RWPE2 (cell line): ENCODE measurements at regions not wholly inside any gene's neighbourhood (a gene's known extent, or its start where the extent isn't known, plus 50 kb on each side); places are given as distances from the start of the nearest gene placed in this dataset.
"Not testable (repeated sequence)": the region's sequence is repeated elsewhere in the genome, so short reads cannot be mapped to it uniquely, and the experiment has no call there.

Experiments
- ATAC-seq: fragments of 200-7000 bp; cut with Tn5 transposase; 3 replicates; pipeline ENCODE4 v1.9.1; 2021; ENCODE audit warnings: low read depth
- DNase-seq: peaks from one replicate; pipeline ENCODE4 v3.0.0-alpha.2; 2020; ENCODE audit warnings: low spot score
- H3K27ac ChIP-seq: fragments of 450-650 bp; 2 replicates; pipeline ENCODE4 v1.5.1; 2017; ENCODE audit warnings: mild to moderate bottlenecking; ENCODE audit not compliant: poor library complexity, severe bottlenecking
- H3K27me3 ChIP-seq: fragments of 250-450 bp; sonication (Bioruptor Pico); 2 replicates; pipeline ENCODE4 v1.5.1; 2021; ENCODE audit warnings: mild to moderate bottlenecking, moderate library complexity; ENCODE audit not compliant: insufficient read depth, poor library complexity, severe bottlenecking
- H3K36me3 ChIP-seq: fragments of 250-450 bp; sonication (Bioruptor Pico); 2 replicates; pipeline ENCODE4 v1.5.1; 2020; ENCODE audit warnings: low read depth, mild to moderate bottlenecking, moderate library complexity
- H3K4me1 ChIP-seq: fragments of 250-450 bp; sonication (Bioruptor Pico); 2 replicates; pipeline ENCODE4 v1.5.1; 2021; ENCODE audit warnings: mild to moderate bottlenecking, moderate library complexity; ENCODE audit not compliant: insufficient read depth, poor library complexity, severe bottlenecking
- H3K4me3 ChIP-seq: fragments of 250-450 bp; sonication (Bioruptor Pico); 2 replicates; pipeline ENCODE4 v1.5.1; 2021; ENCODE audit warnings: mild to moderate bottlenecking, moderate library complexity; ENCODE audit not compliant: severe bottlenecking
- H3K9me3 ChIP-seq: fragments of 250-450 bp; sonication (Bioruptor Pico); 2 replicates; pipeline ENCODE4 v1.5.1; 2021; ENCODE audit warnings: mild to moderate bottlenecking, moderate library complexity; ENCODE audit not compliant: severe bottlenecking
- CTCF ChIP-seq: fragments of 450-650 bp; IDR thresholded peaks from one replicate; pipeline ENCODE4 v1.5.1; 2017; ENCODE audit warnings: mild to moderate bottlenecking, moderate library complexity; ENCODE audit not compliant: poor library complexity, severe bottlenecking

- no peaks in the 10 kb centered on the region for H3K27me3 ChIP-seq
- H3K9me3 ChIP-seq = no peaks in the 10 kb centered on the region
- H3K4me3 ChIP-seq = no peak overlapping the region
- DNase-seq = no peak
- H3K27ac ChIP-seq = peak overlapping the region; percentile 13
- H3K36me3 ChIP-seq = no peaks in the 10 kb centered on the region
- TF ChIP-seq CTCF = no peak
- ATAC-seq = no peak
- H3K4me1 ChIP-seq = peaks cover 16% of the 10 kb centered on the region
Measured at GRCh38 chr1:115530407-115530806, 111.4 kb upstream of the VANGL1 start.

- ATAC-seq = no peak
- Histone ChIP-seq H3K27ac (peak overlapping the region; percentile 19), H3K4me1 (peaks cover 26% of the 10 kb centered on the region)
Measured at GRCh38 chr1:115529216-115529897, 112.4 kb upstream of the VANGL1 start.

GRCh38 chr1:115528336-115528735 lies 113.4 kb upstream of the VANGL1 start:
- H3K9me3 ChIP-seq, H3K27me3 ChIP-seq, DNase-seq, H3K36me3 ChIP-seq, ATAC-seq, H3K4me3 ChIP-seq: not testable (repeated sequence)
- peaks cover 28% of the 10 kb centered on the region for H3K4me1 ChIP-seq
- H3K27ac ChIP-seq = peak overlapping the region; percentile 19

More at GRCh38 chr1:115529216-115529897, 112.4 kb upstream of the VANGL1 start:
- Histone ChIP-seq H3K9me3 (no peaks in the 10 kb centered on the region), H3K4me3 (no peak overlapping the region), H3K36me3 (no peaks in the 10 kb centered on the region), H3K27me3 (no peaks in the 10 kb centered on the region)
- DNase-seq = no peak
- no peak for TF ChIP-seq CTCF

GRCh38 chr1:115527746-115528145 lies 114.0 kb upstream of the VANGL1 start:
- no peaks in the 10 kb centered on the region for H3K36me3 ChIP-seq
- TF ChIP-seq CTCF = no peak
- no peak overlapping the region for H3K4me3 ChIP-seq
- peak overlapping the region; percentile 19 for H3K27ac ChIP-seq
- DNase-seq (no peak), ATAC-seq (no peak)
- no peaks in the 10 kb centered on the region for H3K9me3 ChIP-seq
- peaks cover 28% of the 10 kb centered on the region for H3K4me1 ChIP-seq
- H3K27me3 ChIP-seq = no peaks in the 10 kb centered on the region

- ATAC-seq (no peak), DNase-seq (no peak)
- peaks cover 27% of the 10 kb centered on the region for H3K4me1 ChIP-seq
- H3K36me3 ChIP-seq = no peaks in the 10 kb centered on the region
- H3K27me3 ChIP-seq = no peaks in the 10 kb centered on the region
- H3K4me3 ChIP-seq = no peak overlapping the region
- no peaks in the 10 kb centered on the region for H3K9me3 ChIP-seq
- H3K27ac ChIP-seq = no peak overlapping the region
- TF ChIP-seq CTCF = no peak
Measured at GRCh38 chr1:115526900-115527299, 114.9 kb upstream of the VANGL1 start.
